GM18498 (cell line): ENCODE measurements at regions not wholly inside any gene's neighbourhood (a gene's known extent, or its start where the extent isn't known, plus 50 kb on each side); places are given as distances from the start of the nearest gene placed in this dataset.
A peak's percentile ranks its signal among the peaks of the same experiment; 100 is the strongest.

Experiments used
- ATAC-seq: cut with Tn5 transposase; IDR thresholded peaks from one replicate; pipeline ENCODE4 v1.9.1; 2021; ENCODE audit warnings: mild to moderate bottlenecking, moderate library complexity; ENCODE audit not compliant: unreplicated experiment

GRCh38 chr12:98126637-98127335 is 388.6 kb upstream of the TMPO start:
- no peak for ATAC-seq

- ATAC-seq, result no peak
Observed at GRCh38 chr12:98127336-98127679, 388.1 kb upstream of the TMPO start.

GRCh38 chr12:98127854-98128253 is 387.5 kb upstream of the TMPO start:
- no peak for ATAC-seq

GRCh38 chr12:98136544-98136943 is 378.8 kb upstream of the TMPO start:
- ATAC-seq, result no peak

- ATAC-seq, result no peak
Observed at GRCh38 chr12:98137278-98137677, 378.1 kb upstream of the TMPO start.

GRCh38 chr12:98144953-98145352 is 370.4 kb upstream of the TMPO start:
- ATAC-seq, result no peak

- no peak for ATAC-seq
Observed at GRCh38 chr12:98146043-98146442, 369.3 kb upstream of the TMPO start.

- no peak for ATAC-seq
Observed at GRCh38 chr12:98146487-98146886, 368.9 kb upstream of the TMPO start.

- ATAC-seq, result peak; percentile 62
Observed at GRCh38 chr12:98149270-98149669, 366.1 kb upstream of the TMPO start.

GRCh38 chr12:98149691-98150210 is 365.6 kb upstream of the TMPO start:
- no peak for ATAC-seq

- ATAC-seq, result no peak
Observed at GRCh38 chr12:98151105-98151590, 364.2 kb upstream of the TMPO start.

- no peak for ATAC-seq
Observed at GRCh38 chr12:98151984-98152383, 363.4 kb upstream of the TMPO start.

- no peak for ATAC-seq
Observed at GRCh38 chr12:98154850-98155249, 360.5 kb upstream of the TMPO start.

GRCh38 chr12:98156697-98157096 is 358.7 kb upstream of the TMPO start:
- ATAC-seq, result no peak

GRCh38 chr12:98162906-98163678 is 352.3 kb upstream of the TMPO start:
- no peak for ATAC-seq

- ATAC-seq, result no peak
Observed at GRCh38 chr12:98172304-98172703, 343.1 kb upstream of the TMPO start.

GRCh38 chr12:98172801-98173200 is 342.6 kb upstream of the TMPO start:
- no peak for ATAC-seq

GRCh38 chr12:98173773-98174427 is 341.5 kb upstream of the TMPO start:
- no peak for ATAC-seq

GRCh38 chr12:98174428-98174809 is 341.0 kb upstream of the TMPO start:
- ATAC-seq, result no peak

GRCh38 chr12:98178126-98178525 is 337.3 kb upstream of the TMPO start:
- no peak for ATAC-seq

GRCh38 chr12:98179151-98179550 is 336.2 kb upstream of the TMPO start:
- ATAC-seq, result no peak

GRCh38 chr12:98180603-98181002 is 334.8 kb upstream of the TMPO start:
- no peak for ATAC-seq
